Astrocyte of the hippocampus (primary cell): ENCODE measurements at regions not wholly inside any gene's neighbourhood (a gene's known extent, or its start where the extent isn't known, plus 50 kb on each side); places are given as distances from the start of the nearest gene placed in this dataset.

Experiments used
- DNase-seq: peaks from one replicate; pipeline ENCODE4 v3.0.0; 2011; ENCODE audit warnings: low read depth, low spot score

GRCh38 chr12:67426067-67426466 is 156.9 kb downstream of the CAND1 start:
- peak; percentile 83 for DNase-seq

- no peak for DNase-seq
Observed at GRCh38 chr12:67427336-67427735, 158.2 kb downstream of the CAND1 start.

- DNase-seq, result no peak
Observed at GRCh38 chr12:67428431-67428830, 159.3 kb downstream of the CAND1 start.

- no peak for DNase-seq
Observed at GRCh38 chr12:67430708-67431335, 161.7 kb downstream of the CAND1 start.

- DNase-seq, result no peak
Observed at GRCh38 chr12:67431411-67432020, 162.4 kb downstream of the CAND1 start.

- DNase-seq, result peak; percentile 53
Observed at GRCh38 chr12:67433385-67434175, 164.4 kb downstream of the CAND1 start.

- peak; percentile 93 for DNase-seq
Observed at GRCh38 chr12:67434671-67435370, 165.7 kb downstream of the CAND1 start.

- no peak for DNase-seq
Observed at GRCh38 chr12:67436230-67436629, 167.1 kb downstream of the CAND1 start.

GRCh38 chr12:67437011-67437410 is 167.9 kb downstream of the CAND1 start:
- DNase-seq, result no peak

- no peak for DNase-seq
Observed at GRCh38 chr12:67439611-67440010, 170.5 kb downstream of the CAND1 start.

- DNase-seq, result peak; percentile 91
Observed at GRCh38 chr12:67441736-67442346, 172.7 kb downstream of the CAND1 start.

- peak; percentile 55 for DNase-seq
Observed at GRCh38 chr12:67442347-67442841, 173.2 kb downstream of the CAND1 start.

GRCh38 chr12:67442896-67443295 is 173.7 kb downstream of the CAND1 start:
- DNase-seq, result no peak

GRCh38 chr12:67444542-67444941 is 175.4 kb downstream of the CAND1 start:
- no peak for DNase-seq

GRCh38 chr12:67446716-67447115 is 177.6 kb downstream of the CAND1 start:
- no peak for DNase-seq

GRCh38 chr12:67447180-67447579 is 178.0 kb downstream of the CAND1 start:
- no peak for DNase-seq

GRCh38 chr12:67449591-67450052 is 180.5 kb downstream of the CAND1 start:
- DNase-seq, result no peak

- DNase-seq, result no peak
Observed at GRCh38 chr12:67450441-67450840, 181.3 kb downstream of the CAND1 start.

GRCh38 chr12:67451206-67451605 is 182.0 kb downstream of the CAND1 start:
- DNase-seq, result no peak

- no peak for DNase-seq
Observed at GRCh38 chr12:67452119-67452805, 183.1 kb downstream of the CAND1 start.

GRCh38 chr12:67453191-67453590 is 184.0 kb downstream of the CAND1 start:
- no peak for DNase-seq
